CD4-positive, alpha-beta T cell treated with Interferon gamma for 1 hour (primary cell): ENCODE measurements at regions not wholly inside any gene's neighbourhood (a gene's known extent, or its start where the extent isn't known, plus 50 kb on each side); places are given as distances from the start of the nearest gene placed in this dataset.
"Not testable (repeated sequence)": the region's sequence is repeated elsewhere in the genome, so short reads cannot be mapped to it uniquely, and the experiment has no call there.

Experiments used
- DNase-seq: peaks from one replicate; pipeline ENCODE4 v3.0.0-alpha.2; 2020

DNA sequence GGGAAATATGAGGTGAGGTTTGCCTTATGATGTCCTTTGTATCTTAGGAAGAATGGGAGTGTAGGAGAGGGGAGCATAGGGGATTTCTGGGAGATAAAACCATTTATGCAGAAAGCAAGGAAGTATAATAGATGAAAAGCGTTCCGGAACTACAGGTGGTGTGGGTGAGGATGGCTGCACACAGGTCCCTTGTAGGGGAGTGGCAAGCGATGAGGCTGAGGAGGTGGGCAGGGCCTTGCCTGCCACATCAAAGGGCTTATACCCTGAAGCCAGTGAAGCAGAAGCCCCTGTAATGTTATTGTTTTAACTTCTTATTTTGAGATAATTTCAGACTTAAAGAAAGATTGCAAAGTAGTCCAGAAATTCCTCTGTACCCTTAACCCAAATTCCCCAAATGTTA lies 107.3 kb upstream of the IKBKE start:
- not testable (repeated sequence) for DNase-seq

- not testable (repeated sequence) for DNase-seq
Observed at GRCh38 chr1:206365271-206365670, 105.0 kb upstream of the IKBKE start.

- DNase-seq = not testable (repeated sequence)
Observed at GRCh38 chr1:206366131-206366530, 104.1 kb upstream of the IKBKE start.

- not testable (repeated sequence) for DNase-seq
Observed at GRCh38 chr1:206366772-206367171, 103.5 kb upstream of the IKBKE start.

DNA sequence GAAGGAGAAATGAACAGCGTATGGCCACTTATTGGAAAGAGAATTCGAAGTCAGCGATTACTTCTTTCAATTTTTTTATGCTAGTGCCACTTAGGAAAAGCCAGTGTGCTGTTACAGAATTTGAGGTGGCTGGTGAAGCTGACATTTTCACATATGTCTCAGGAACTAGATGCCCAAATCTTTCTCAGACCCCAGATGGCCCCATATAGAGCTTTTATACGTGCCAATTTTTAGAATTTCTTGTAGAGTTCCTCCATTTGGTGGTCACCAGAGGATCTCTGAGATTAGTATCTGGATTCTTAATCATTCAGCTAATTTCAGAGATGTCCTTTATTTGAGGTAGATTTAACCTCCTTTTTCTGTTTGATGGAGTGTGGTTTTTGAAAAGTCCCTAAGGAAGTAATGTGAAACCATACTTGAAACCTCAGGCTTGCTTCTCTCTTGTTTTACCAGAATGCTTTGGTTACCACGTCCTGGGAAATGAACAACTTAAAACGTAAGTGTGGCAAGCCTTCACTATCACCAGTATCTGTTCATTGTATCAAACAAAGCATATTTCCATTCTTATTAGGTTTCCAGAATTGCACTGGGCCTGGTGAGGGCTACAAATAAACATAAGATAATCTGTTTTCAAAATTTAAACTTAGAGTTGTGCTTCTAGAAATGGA lies 102.2 kb upstream of the IKBKE start:
- not testable (repeated sequence) for DNase-seq

GRCh38 chr1:206374725-206375124 lies 95.6 kb upstream of the IKBKE start:
- not testable (repeated sequence) for DNase-seq

DNA sequence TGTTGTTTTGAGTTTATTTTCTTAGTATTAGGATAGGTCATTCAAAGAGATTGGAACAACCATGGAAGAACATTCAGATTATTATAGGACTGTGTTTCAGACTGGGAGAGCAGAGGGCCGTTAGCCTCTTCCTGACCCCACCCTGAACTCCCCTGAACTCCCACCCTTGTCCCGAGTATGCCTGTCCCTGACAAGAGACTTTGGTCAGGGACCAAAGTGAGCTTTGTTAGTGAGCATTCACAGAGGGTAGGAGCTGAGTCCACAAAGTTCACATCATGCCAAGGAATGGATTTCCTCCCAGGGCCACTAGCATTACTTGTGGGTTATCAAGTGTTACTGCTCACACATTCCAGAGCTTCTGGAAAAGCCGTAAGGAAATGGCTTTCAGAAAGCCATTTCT lies 94.7 kb upstream of the IKBKE start:
- DNase-seq = not testable (repeated sequence)

DNA sequence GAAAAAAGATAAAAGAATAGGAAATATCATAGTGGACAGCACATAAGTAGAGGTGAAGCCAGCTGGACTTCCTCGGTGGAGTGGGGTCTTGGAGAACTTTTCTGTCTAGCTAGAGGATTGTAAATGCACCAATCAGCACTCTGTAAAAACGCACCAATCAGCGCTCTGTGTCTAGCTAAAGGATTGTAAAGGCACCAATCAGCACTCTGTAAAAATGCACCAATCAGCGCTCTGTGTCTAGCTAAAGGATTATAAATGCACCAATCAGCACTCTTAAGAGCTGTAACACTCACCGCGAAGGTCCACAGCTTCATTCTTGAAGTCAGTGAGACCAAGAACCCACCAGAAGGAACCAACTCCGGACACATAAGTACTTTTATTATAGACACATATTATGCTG lies 91.8 kb upstream of the IKBKE start:
- DNase-seq = not testable (repeated sequence)

DNA sequence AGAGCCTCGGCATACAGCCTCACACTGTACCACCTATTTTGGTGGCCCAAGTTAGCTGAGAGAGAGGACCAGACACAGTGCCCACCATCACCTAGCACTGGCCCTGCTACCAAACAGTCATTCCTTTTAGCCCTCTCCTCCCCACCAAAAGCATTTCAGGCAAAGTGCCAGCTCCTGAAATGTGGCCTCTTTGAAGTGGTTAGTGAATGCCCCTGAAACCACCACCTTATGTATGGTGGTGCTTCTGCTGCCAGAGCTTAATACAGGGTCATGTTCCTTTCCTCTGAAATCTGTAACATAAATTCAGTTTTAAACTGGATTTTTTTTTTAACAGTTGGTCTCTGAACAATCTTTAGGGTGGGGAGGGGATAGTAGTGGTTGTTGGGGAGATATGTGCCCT lies 91.0 kb upstream of the IKBKE start:
- not testable (repeated sequence) for DNase-seq

GRCh38 chr1:206380163-206380790 lies 90.0 kb upstream of the IKBKE start:
- DNase-seq = not testable (repeated sequence)

DNA sequence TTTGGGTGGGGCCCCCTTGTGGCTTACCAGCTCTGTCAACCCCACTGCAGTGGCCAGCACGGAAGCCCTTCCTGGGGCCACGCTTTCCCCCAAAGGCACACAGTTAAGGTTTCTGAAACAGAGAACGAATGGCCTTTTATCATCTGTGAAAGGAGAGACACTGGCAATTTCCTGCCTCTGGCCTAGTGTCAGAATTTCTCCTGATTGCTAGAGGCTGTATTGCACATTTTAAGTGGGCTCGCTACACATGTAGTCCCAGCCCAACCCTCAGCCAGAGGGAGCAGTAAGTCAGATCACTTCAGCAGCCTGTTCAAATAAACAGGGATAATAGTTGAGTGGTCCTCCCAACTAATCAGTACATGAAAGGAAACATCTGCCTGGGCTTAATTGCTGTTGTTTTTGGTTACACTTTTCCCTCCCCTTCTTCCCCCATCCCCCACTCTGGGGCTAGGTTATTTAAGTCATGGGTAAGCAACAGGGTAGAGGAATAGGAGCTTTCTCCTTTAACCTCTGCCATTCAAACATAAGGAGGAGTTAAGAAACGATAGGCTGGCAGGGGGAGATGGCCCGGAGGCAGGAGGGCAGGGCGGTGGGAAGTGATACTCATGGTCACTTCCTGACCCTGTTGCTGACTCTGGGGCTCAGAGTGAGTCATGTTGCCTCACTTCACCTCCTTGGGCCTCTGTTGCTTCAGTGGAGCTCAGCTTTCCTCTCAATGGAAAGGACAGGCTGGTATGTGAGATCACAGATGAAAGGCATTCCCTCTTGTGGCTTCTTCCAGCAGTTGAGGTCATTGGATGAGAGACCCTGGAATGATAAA lies 89.3 kb upstream of the IKBKE start:
- not testable (repeated sequence) for DNase-seq

DNA sequence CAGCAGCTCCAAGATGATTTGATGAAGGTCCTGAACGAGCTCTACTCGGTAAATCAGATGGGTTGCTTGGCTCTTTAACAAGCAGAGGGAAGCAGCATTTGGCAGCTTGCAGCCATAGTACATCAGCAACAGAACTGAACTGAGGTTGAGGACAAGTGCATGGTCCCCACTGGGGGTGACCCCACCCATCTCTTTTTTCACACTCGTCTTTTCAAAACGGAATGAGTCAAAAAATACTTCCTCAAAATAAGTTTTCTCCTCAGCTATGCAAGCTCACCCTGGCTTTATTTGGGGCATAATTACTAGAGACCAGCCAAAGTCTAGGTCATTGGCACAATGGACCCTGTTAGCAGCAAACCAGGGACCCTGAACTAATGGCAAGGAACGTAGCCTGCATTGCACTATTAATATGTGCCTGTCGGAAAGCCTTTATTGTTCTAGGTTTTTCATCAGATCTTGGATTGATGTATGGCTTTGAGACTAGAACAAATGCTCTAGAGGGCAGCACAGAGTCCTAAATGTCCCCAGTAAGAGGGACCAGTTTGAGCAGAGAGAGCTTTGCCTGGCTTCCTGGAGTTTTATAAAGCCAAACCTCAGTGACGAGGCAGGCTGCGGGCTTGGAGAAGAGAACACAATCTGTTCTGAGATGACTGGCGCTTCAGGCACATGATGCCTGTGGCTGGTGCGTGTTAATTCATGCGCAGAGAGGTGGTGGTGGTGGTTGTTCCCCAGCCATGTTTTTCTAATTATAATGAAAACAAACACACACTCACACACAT lies 86.1 kb upstream of the IKBKE start:
- peak; percentile 53 for DNase-seq

DNA sequence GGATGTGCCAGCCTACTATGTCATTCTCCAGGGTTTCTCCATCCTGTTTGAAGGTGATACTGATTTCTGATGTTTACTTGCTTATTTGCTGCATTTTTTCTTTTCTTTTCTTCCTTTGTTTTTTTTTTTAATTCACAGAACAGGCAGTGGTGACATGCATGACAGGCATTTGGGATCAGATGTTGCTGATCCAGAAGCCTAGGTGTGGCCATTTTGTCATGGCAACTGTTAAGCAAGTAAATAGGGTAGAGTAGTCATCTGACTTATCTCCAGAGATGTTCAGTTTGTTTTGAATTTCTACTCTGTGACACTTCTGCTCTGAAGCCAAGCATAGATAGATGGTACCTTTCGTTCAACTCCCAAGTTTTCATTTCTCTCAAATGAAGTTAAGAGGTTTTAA lies 85.4 kb upstream of the IKBKE start:
- DNase-seq = not testable (repeated sequence)

- DNase-seq = not testable (repeated sequence)
Observed at GRCh38 chr1:206387631-206388030, 82.6 kb upstream of the IKBKE start.

DNA sequence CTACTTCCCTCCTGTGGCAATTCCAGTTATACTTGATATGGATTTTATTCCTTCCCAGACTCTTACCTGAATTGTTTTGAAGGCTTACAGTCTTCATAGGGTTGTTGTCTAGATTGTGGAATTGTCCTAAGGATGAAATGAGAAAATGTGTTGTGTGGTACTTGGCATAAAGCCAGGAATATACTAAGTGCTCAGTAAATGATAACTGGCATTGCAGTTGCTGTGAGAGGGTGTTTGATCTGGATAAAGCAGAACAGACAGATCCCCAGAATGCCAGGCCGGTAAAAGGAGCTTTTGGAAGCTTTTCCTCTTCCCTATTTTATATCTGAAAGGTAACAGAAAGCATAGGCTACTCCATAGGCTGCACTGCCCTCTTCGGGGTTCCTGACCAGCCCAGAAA lies 78.4 kb upstream of the IKBKE start:
- DNase-seq = not testable (repeated sequence)

- not testable (repeated sequence) for DNase-seq
Observed at GRCh38 chr1:206397501-206397900, 72.8 kb upstream of the IKBKE start.

- DNase-seq = not testable (repeated sequence)
Observed at GRCh38 chr1:206398261-206398660, 72.0 kb upstream of the IKBKE start.

GRCh38 chr1:206403612-206404307 lies 66.5 kb upstream of the IKBKE start:
- DNase-seq = not testable (repeated sequence)

GRCh38 chr1:206404309-206405027 lies 65.8 kb upstream of the IKBKE start:
- not testable (repeated sequence) for DNase-seq

- not testable (repeated sequence) for DNase-seq
Observed at GRCh38 chr1:206405282-206405681, 65.0 kb upstream of the IKBKE start.
